C4-2B (cell line): ENCODE measurements at regions not wholly inside any gene's neighbourhood (a gene's known extent, or its start where the extent isn't known, plus 50 kb on each side); places are given as distances from the start of the nearest gene placed in this dataset.

Source experiments
- CTCF ChIP-seq: fragments of 450-650 bp; conservative IDR thresholded peaks from 2 replicates; pipeline ENCODE4 v1.5.1; 2017; ENCODE audit warnings: mild to moderate bottlenecking
- ZFX ChIP-seq: fragments of 450-650 bp; IDR thresholded peaks from 2 replicates; pipeline ENCODE4 v1.6.1; 2017

DNA sequence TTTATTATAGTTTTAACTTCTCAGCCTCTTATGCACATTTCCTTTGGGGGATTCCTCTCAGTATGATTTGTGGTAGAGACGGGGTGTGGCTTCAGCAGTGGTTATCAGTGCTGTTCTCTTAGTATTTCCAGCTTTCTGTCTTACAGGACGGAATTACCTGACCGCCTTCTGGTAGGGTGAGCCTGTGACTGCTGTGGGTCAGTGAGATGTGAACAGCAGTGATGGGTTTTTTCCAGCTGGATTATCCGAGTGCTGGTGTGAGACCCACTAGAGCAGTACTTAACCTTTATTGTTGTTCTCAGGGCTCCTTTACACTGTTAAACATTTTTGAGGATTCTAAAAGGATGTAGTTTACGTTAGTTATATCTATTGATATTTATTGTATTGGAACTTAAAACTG is 135.2 kb downstream of the SLIT2 start:
- TF ChIP-seq CTCF (no peak), ZFX (no peak)
